ENCODE measurements at regions not wholly inside any gene's neighbourhood (a gene's known extent, or its start where the extent isn't known, plus 50 kb on each side); places are given as distances from the start of the nearest gene placed in this dataset.

GRCh38 chr11:70721006-70721405, 322.7 kb downstream of the CTTN start:
- no peak for TF ChIP-seq ZFX (IDR thresholded peaks at IDR 0.05; ENCODE audit: borderline replicate concordance)
- no peak for TF ChIP-seq CTCF (IDR thresholded peaks at IDR 0.05)
